ENCODE measurements at regions not wholly inside any gene's neighbourhood (a gene's known extent, or its start where the extent isn't known, plus 50 kb on each side); places are given as distances from the start of the nearest gene placed in this dataset.

DNA sequence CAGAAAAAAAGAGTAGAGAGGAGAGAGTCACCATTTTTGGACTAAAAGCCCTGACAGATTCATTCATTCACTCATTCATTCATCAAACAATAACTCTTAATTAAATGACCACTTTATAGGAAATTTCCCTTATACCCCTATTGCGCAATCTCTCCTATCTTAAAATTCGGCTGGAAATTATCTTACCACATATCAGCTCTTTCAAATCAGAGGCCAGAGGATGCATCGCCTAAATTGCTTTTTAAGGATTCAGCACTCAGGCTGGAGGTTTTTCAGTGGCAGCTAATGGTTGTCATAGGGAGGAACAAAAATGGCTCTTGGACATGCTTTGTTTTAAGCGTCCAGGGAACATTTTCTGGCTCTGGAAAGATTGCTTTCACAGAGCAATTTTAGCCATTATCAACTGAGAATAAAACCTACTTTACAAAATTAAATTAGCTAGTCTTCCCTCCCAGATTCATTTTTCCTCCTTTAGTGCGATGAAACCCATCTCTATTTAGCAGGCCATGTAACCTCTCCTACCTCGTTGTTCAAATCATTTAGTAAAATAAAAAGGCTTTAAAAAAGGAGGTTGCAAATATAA, 115.2 kb downstream of the OLFM4 start:
- no peak for TF ChIP-seq CTCF (IDR thresholded peaks at IDR 0.05)
- TF ChIP-seq POLR2A (IDR thresholded peaks at IDR 0.05) = no peak
- TF ChIP-seq POLR2AphosphoS5 (IDR thresholded peaks at IDR 0.05) = no peak
- no peak for TF ChIP-seq EP300 (IDR thresholded peaks at IDR 0.05)

Measured in upper lobe of left lung (tissue), 4 donors.